Stimulated activated CD4-positive, alpha-beta T cell treated with anti-CD3 and anti-CD28 coated beads, TNF-alpha, amount 100 ng/mL, for 48 hours (primary cell): ENCODE measurements at regions not wholly inside any gene's neighbourhood (a gene's known extent, or its start where the extent isn't known, plus 50 kb on each side); places are given as distances from the start of the nearest gene placed in this dataset.

Experiments used
- DNase-seq, 3 donors: peaks; one replicate each; pipeline ENCODE4 v3.0.0-alpha.2; 2020; ENCODE audit warnings: low read depth in 3 of 3

GRCh38 chr1:193819376-193819775, 633.0 kb upstream of the B3GALT2 start:
- DNase-seq = no peak

DNA sequence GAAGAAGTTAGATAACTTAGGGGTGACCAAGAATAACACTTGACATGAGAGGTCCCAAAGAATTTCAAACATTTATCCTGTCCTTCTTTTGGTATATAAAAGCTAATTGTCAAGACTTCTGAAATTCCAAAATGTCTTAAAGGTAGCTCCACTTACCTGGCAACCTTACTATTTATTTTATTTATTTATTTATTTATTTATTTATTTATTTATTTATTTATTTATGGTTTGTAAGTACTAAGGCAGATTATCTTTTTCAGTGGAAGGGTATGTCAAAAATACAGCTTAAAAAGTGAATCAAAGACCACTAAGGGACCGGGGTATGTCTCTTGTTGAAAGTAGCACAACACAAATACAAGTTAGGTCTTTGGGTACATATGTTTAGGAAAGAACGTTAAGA, 620.8 kb upstream of the B3GALT2 start:
- no peak for DNase-seq

DNA sequence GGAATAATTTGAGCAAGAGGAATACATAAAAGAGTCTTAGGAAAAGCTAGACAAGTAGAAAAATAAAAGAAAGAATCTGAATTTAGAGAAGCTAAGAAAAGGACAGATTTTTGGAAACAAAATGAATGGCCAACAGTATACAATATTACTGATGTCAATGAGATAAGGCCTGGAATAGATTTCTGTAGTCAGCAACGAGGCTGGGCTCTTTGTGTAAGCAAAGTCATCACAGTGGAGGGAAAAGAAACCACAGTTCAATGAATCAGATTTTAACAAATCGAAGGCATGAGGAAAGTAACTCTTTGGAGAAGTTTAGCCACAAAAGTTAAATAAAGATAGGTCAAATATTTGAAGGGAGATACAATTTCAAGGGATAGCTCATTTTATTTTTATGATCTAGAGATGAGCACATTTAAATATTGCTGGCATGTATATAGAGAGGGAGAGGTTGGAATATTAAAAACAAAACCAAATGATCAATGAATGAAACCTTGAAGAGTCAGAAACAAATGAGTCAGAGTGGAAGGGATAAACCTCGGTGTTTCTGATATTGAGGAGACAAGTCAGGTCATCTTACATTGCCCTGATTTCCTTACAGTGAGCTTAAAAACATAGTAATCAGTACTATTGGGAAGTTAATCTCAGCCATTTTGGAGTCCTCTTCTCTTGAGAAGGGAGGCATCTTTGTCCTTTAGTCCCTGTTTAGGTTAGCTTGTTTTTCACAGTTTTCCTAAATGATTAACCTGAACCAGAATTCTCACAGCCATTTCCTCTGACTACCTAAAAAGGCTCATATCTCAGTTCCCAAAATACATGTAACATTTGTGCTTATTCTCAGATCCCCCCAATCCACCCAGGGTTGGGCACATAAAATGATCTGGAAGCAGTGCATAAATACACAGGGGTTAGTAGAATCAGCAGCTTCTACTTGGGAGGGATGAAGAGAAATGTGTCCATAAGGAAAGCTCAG, 620.0 kb upstream of the B3GALT2 start:
- no peak for DNase-seq

DNA sequence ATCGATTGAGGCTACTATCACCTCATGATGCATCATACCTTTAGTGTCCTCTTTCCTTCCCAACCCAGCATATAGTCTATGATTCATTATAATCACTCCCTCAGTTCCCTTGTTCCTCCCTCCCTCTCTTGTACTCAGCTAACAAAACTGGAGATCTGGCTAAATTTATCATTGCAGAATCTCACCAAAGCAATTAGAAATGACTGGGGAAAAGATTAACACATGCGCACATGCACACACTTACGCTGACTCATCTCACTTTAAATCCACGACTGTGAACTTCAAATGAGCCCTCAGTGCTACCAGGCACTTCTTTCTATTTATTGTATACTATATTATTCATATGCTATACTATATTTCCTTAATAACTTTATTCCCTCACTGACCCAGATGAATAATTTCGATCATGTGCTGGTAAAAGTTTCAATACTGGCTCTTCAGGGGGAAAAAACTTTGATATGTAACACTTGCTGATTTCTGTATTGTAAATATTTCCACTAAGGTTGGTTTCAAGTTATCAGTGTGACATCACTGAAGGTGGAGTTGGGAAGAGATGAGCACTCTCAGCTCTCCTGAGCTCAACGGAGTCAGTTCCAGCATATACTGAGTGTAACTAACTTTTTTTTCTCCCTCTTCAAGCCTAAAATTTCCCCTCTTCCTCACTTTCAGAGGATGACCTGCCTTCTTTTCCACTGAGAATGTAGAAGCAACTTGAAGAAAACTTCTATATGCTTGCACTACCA, 613.7 kb upstream of the B3GALT2 start:
- no peak for DNase-seq

DNA sequence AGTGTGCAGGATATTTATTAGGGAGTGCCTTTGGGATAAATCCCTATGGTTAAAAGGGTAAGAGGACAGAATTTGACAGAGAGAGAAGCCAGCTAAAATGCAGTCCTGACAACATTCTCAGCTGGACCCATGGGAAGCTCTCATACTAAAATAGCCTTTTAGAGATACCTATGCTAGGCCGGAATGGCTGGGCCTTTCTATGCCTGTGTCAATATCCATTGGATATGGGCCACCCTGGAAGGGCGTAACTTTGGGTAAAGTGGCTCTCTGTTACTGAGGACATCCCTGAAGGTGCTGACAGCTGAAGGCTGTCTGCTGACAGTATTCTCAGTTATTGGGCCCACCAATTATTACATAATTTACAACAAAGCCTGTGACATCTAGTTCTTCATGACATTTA, 613.0 kb upstream of the B3GALT2 start:
- no peak for DNase-seq

DNA sequence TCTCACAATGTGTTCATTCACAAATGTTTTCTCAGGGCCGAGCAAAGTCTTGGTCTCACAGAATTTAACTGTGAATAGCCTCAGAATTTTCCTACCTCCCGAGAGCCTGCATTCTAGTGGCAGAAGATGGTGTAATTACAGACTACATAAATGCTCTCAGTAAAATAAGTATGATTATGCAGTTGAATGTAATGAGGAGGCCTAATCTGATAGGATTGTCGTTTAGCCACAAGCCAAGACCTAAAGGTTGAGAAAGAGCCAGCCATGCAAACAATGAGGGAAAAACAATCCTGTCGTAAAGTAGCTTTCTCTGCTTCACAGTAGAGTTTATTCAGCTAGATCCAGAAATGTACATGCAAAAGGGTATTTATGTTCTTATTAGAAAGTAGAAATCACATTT, 607.8 kb upstream of the B3GALT2 start:
- no peak for DNase-seq

DNA sequence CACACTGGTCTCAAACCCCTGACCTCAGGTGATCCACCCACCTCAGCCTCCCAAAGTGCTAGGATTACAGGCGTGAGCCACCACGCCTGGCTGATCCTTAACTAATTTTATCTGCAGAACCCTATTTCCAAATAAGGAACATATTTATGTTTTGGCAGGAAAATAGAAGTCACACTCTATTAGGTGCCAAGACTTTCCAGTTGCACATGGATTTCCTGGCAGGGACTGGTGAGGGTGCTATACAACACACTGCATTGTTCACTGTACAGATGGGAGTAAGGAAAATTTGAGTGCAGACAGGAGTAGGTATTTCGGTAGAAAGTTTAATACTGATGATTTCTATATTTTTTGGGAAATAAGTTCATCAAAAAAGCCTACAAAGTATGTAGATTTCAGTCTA, 605.3 kb upstream of the B3GALT2 start:
- DNase-seq = no peak

DNA sequence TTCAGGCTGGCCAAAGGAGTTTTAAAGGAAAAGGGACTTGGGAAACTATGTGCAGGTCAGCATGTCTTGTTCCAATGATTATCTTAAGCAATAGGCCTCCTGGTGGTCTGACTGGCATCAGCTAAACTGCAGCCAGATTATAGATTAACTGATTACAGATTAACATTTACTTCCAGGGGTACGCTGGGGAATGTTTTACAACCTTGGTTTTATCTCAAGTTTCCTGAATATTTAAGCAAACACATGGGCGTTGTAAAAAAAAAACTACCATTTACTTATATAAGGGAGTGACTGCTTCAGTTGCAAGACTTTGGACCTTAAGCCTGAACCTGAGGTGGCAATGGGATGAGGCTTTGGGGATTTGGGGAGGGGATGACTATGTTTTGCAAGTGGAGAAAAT, 600.6 kb upstream of the B3GALT2 start:
- DNase-seq = no peak

- no peak for DNase-seq
These were observed 599.5 kb upstream of the B3GALT2 start for GRCh38 chr1:193785850-193786420.

DNA sequence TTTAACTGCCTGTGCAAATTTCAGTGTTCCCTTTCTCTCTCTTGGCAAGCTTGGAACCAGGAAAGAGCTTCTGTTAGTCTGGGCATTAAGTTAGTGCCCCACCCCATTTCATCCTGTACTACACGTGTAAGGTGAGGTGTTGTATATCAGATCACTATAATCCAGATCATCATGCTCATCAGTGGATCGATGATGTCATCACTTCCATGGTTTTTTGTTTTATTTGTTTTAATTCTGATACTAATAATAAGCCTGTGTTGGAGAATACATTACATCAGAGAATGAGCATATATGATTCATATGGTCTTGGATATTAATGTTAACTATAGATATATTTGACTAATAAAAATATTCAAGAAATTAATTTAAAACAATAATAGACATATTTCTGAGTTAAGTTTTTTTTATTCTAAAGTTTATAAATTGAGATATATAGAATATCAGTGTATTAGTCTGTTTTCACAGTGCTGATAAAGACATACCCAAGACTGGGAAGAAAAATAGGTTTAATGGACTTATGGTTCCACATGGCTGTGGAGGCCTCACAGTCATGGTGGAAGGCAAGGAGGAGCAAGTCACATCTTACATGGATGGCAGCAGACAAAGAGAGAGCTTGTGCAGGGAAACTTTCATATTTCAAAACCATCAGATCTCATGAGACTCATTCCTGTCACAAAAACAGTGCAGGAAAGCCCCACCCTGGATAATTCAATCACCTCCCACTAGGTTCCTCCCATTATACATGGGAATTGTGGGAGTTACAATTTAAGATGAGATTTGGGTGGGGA, 588.3 kb upstream of the B3GALT2 start:
- no peak for DNase-seq

DNA sequence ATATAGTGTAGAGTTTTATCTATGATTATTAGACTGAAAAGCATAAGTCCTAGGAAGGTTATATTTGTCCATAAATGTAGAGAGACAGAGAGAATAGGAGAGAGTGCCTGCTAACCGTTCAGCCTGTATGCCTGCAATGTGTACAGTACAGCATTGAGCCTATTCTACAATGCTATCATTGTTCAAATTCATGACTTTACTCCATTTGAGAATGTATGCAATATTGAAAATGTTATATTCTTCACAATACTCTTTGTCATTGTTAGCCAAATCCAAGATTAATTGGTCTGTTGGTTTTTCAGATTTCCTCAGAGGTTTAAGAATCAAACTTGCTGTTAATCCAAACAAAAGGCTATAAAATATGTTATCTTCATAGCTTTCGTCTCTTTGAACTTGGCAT, 585.2 kb upstream of the B3GALT2 start:
- DNase-seq = no peak

DNA sequence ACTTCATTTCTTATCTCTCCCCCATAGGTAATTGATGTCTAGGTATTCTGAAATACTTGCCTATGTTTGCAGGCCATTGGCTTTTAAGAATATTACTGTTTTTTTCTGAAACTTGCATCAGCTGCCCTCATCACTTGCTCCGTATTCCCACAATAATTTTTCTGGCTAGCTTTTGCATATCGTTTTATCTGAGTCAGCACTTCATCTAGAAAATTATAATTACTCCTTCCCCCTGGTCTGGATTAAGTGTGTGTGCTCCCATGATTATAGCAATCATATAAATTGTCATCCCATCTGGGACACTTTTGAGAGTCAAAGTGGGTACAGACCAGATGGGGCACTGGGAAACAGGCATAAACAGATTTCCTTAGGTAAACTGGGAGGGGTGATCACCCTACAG, 583.2 kb upstream of the B3GALT2 start:
- DNase-seq = no peak

DNA sequence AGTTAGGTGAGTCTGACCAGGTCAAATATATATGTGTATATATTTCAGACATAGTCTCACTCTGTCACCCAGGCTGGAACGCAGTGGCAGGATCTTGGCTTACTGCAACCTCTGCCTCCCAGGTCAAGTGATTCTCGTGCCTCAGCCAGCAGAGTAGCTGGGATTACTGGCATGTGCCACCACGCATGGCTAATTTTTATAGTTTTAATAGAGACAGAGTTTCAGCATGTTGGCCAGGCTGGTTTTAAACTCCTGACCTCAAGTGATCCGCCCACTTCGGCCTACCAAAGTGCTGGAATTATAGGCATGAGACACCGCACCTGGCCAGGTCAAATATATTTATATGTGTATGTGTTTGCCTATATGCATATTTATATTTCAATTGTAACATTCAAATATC, 581.5 kb upstream of the B3GALT2 start:
- no peak for DNase-seq

- no peak for DNase-seq
These were observed 579.9 kb upstream of the B3GALT2 start for GRCh38 chr1:193766329-193766728.

DNA sequence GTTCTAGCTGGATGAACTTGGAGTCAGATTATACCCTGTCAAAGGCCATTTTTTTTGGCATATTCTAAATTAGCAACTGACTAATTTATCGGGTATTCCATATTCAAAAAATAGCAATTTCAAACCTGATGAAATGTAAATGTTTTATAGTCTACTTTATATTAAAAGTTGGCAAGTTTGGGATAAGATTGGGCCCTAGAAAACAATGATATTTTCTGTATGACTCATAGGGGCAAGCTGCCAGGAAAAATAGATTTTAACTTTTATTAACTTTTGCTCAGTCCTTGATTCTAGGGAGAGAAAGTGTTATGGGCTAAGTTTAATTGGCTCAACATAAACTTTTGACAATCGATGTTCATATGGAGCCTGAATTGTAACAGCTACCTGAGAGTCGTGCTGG, 576.9 kb upstream of the B3GALT2 start:
- DNase-seq = no peak

- no peak for DNase-seq
These were observed 575.8 kb upstream of the B3GALT2 start for GRCh38 chr1:193762236-193762635.

DNA sequence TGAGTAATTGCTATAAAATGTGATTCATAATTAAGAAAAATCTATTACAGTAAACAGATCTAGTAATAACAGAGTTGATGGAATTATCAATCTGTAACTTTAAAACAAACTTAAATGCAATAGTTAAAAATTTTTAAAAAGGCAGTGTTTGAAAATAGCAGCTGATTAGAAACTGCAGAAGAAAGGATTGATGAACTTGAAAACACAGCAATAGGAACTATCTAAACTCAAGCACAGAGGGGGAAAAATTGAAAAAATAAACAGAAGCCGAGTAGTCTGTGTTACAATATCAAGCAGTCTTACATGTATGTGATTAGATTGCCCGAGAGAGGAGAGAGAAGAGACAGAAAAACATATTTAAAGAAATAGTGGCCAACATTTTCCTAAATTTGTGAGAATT, 569.0 kb upstream of the B3GALT2 start:
- no peak for DNase-seq

- DNase-seq = no peak
These were observed 568.5 kb upstream of the B3GALT2 start for GRCh38 chr1:193754732-193755427.

- no peak for DNase-seq
These were observed 567.7 kb upstream of the B3GALT2 start for GRCh38 chr1:193754151-193754550.

GRCh38 chr1:193753038-193753756, 566.8 kb upstream of the B3GALT2 start:
- no peak for DNase-seq

DNA sequence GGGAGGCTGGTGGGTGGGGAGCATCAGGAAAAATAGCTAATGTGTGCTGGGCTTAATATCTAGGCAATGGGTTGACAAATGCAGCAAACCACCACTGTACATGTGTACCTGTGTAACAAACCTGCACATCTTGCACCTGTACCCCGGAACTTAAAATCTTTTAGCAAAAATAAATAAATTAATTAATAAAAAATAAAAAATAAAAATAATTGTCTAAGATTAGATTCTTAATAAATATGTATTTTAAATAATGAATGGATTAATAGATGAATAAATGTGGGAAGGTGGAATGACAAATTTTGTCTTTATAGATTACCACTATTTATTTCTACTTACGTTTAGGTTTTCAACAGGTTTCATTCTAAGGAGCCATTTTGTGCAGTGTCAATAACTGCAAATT, 563.5 kb upstream of the B3GALT2 start:
- DNase-seq = no peak
